GM12878 (cell line): ENCODE measurements at regions not wholly inside any gene's neighbourhood (a gene's known extent, or its start where the extent isn't known, plus 50 kb on each side); places are given as distances from the start of the nearest gene placed in this dataset.

ENCODE experiments used
- ATAC-seq: fragments of 200-7000 bp; cut with Tn5 transposase; 3 replicates; pipeline ENCODE4 v1.9.1; 2020; ENCODE audit warnings: mild to moderate bottlenecking, moderate library complexity
- BruUV-seq: library from RNA; stranded (reverse); fragments of 400-500 nt; replicated peaks from 2 replicates; lab custom pipeline; 2021; lab: Mats Ljungman, UMichigan
- CTCF ChIA-PET: fragments of 300-600 bp; sonication (Branson Sonifier 250); formaldehyde crosslinking; extraction: SDS; loops from one replicate; lab custom pipeline; 2021; ENCODE audit warnings: inconsistent platforms; lab: Yijun Ruan, JAX
- POLR2A ChIA-PET: fragments of 350-600 bp; formaldehyde crosslinking; extraction: SDS; loops from one replicate; lab custom pipeline; 2021; ENCODE audit warnings: inconsistent platforms; lab: Charles Lee
- RAD21 ChIA-PET: fragments of 300-600 bp; sonication (Branson Sonifier 250); formaldehyde crosslinking; loops from one replicate; lab custom pipeline; 2023; ENCODE audit warnings: antibody characterized with exemption; ENCODE audit not compliant: unreplicated experiment; lab: Charles Lee
- SMC1A ChIA-PET: fragments of 300-600 bp; sonication (Branson Sonifier 250); formaldehyde crosslinking; loops from one replicate; lab custom pipeline; 2023; ENCODE audit not compliant: unreplicated experiment, uncharacterized antibody; lab: Charles Lee
- DNase-seq: peaks from one replicate; pipeline ENCODE4 v3.0.0-alpha.2; 2011; ENCODE audit warnings: low read depth, low spot score
- FAIRE-seq: peaks from 3 replicates; lab custom pipeline; 2011; peaks lifted over from hg19 to GRCh38; lab: Jason Lieb, UNC
- H2AFZ ChIP-seq: 2 replicates; pipeline ENCODE4 v1.6.0; 2011; ENCODE audit warnings: low read depth, low read length, control low read depth; ENCODE audit not compliant: control insufficient read depth
- H3K27ac ChIP-seq: 2 replicates; pipeline ENCODE4 v1.5.1; 2011; ENCODE audit warnings: control low read depth; ENCODE audit not compliant: control insufficient read depth, insufficient read depth
- H3K27me3 ChIP-seq, 2 experiments: replicated peaks in 1 of 2; 2 replicates each; pipeline versions ENCODE4 v1.6.0 to v1.6.1; 2011; ENCODE audit warnings: low read length in 1 of 2; ENCODE audit not compliant: control insufficient read depth in 2 of 2, insufficient read depth in 2 of 2
- H3K36me3 ChIP-seq, 2 experiments: 2 replicates each; pipeline ENCODE4 v1.5.1; 2011; ENCODE audit warnings: low read length in 1 of 2; ENCODE audit not compliant: control insufficient read depth in 2 of 2, insufficient read depth in 2 of 2
- H3K4me1 ChIP-seq: 2 replicates; pipeline ENCODE4 v1.6.1; 2011; ENCODE audit warnings: mild to moderate bottlenecking, low read length, moderate library complexity, mixed read lengths; ENCODE audit not compliant: control insufficient read depth, insufficient read depth
- H3K4me2 ChIP-seq: 2 replicates; pipeline ENCODE4 v1.6.0; 2011; ENCODE audit warnings: control low read depth; ENCODE audit not compliant: control insufficient read depth, insufficient read depth
- H3K4me3 ChIP-seq: fragments of 200-600 bp; sonication (generic); 2 replicates; pipeline ENCODE4 v1.5.1; 2016
- H3K79me2 ChIP-seq: 2 replicates; pipeline ENCODE4 v1.6.0; 2011; ENCODE audit warnings: low read length; ENCODE audit not compliant: control insufficient read depth, insufficient read depth
- H3K9ac ChIP-seq: 2 replicates; pipeline ENCODE4 v1.8.0; 2011; ENCODE audit warnings: low read length, control low read depth, mixed read lengths; ENCODE audit not compliant: control insufficient read depth, insufficient read depth
- H3K9me3 ChIP-seq: replicated peaks from 3 replicates; pipeline ENCODE4 v1.5.1; 2011; ENCODE audit warnings: mild to moderate bottlenecking, low read length; ENCODE audit not compliant: control insufficient read depth, insufficient read depth
- H4K20me1 ChIP-seq: 2 replicates; pipeline ENCODE4 v1.6.0; 2011; ENCODE audit not compliant: control insufficient read depth, insufficient read depth
- KAT2A ChIP-seq: conservative IDR thresholded peaks from 2 replicates; pipeline ENCODE4 v1.6.1; 2011; ENCODE audit warnings: low read depth, low read length; ENCODE audit not compliant: control insufficient read depth
- NFYB ChIP-seq: IDR thresholded peaks from 2 replicates; pipeline ENCODE4 v1.6.1; 2011; ENCODE audit warnings: low read depth, mild to moderate bottlenecking, low read length, improper control_type of control experiment, moderate library complexity; ENCODE audit not compliant: insufficient read depth
- TCF7 ChIP-seq: IDR thresholded peaks from 2 replicates; pipeline ENCODE4 v1.6.1; 2014; ENCODE audit warnings: antibody characterized with exemption, borderline replicate concordance
- WGBS: methylation state at CpG from one replicate; pipeline ENCODE4 v1.1.6; 2016; ENCODE audit warnings: low lambda C conversion rate; ENCODE audit not compliant: insufficient replicate concordance, insufficient coverage; ENCODE audit errors: missing lambda C conversion rate; 5-methylcytosine and 5-hydroxymethylcytosine counted together
- in situ Hi-C: fragments of 300-500 bp; cut with MboI; formaldehyde crosslinking; loops from 9 replicates; pipeline ENCODE4 v1.14.3; 2018; ENCODE audit warnings: mixed read lengths
- intact Hi-C: fragments of 100-400 bp; cut with micrococcal nuclease; formaldehyde crosslinking; loops from one replicate; pipeline ENCODE4 v1.14.2; 2022; ENCODE audit not compliant: unreplicated experiment
- TF ChIP-seq, protein P1 (sequence below): fragments of 450-650 bp; IDR thresholded peaks from 2 replicates; pipeline ENCODE4 v1.6.1; 2017; ENCODE audit warnings: mild to moderate bottlenecking, low read depth, inconsistent platforms; ENCODE audit not compliant: poor library complexity, severe bottlenecking
- TF ChIP-seq, protein P2 (sequence below): fragments of 450-650 bp; IDR thresholded peaks from 2 replicates; pipeline ENCODE4 v1.6.1; 2016; ENCODE audit warnings: mild to moderate bottlenecking

DNA sequence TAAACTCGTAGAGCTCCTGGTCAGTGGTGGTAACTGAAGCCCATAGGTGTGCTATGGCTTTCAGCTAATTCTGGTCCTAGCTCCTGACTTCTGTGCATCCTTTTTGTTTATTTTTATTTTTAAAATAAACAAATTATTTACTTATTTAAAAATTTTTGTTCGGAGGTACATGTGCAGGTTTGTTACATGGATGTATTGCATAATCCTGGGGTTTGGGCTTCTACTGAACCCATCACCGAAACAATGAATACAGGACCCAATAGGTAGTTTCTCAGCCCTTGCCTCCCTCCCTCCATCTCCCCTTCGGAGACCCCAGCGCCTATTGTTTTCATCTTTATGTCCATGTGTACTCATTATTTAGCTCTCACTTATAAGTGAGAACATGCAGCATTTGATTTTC lies 143.8 kb downstream of the URB2 start:
- DNase-seq = no peak
- intact Hi-C loops (no loop called here), in situ Hi-C loops (no loop called here)
- BruUV-seq = no TSS peak
- TF ChIP-seq, protein P1, sequence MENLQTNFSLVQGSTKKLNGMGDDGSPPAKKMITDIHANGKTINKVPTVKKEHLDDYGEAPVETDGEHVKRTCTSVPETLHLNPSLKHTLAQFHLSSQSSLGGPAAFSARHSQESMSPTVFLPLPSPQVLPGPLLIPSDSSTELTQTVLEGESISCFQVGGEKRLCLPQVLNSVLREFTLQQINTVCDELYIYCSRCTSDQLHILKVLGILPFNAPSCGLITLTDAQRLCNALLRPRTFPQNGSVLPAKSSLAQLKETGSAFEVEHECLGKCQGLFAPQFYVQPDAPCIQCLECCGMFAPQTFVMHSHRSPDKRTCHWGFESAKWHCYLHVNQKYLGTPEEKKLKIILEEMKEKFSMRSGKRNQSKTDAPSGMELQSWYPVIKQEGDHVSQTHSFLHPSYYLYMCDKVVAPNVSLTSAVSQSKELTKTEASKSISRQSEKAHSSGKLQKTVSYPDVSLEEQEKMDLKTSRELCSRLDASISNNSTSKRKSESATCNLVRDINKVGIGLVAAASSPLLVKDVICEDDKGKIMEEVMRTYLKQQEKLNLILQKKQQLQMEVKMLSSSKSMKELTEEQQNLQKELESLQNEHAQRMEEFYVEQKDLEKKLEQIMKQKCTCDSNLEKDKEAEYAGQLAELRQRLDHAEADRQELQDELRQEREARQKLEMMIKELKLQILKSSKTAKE = no peak
- TF ChIP-seq NFYB (no peak), KAT2A (no peak), TCF7 (no peak)
- TF ChIP-seq, protein P2, sequence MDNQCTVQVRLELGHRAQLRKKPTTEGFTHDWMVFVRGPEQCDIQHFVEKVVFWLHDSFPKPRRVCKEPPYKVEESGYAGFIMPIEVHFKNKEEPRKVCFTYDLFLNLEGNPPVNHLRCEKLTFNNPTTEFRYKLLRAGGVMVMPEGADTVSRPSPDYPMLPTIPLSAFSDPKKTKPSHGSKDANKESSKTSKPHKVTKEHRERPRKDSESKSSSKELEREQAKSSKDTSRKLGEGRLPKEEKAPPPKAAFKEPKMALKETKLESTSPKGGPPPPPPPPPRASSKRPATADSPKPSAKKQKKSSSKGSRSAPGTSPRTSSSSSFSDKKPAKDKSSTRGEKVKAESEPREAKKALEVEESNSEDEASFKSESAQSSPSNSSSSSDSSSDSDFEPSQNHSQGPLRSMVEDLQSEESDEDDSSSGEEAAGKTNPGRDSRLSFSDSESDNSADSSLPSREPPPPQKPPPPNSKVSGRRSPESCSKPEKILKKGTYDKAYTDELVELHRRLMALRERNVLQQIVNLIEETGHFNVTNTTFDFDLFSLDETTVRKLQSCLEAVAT = no peak
- TF ChIP-seq, all 136 proteins: peak for 0
- Histone ChIP-seq H3K4me3 (no peak overlapping the region), H3K4me2 (no peak overlapping the region), H3K9ac (no peak overlapping the region), H3K4me1 (no peaks in the 10 kb centered on the region), H3K79me2 (no peaks in the 10 kb centered on the region), H3K27ac (no peak overlapping the region), H3K9me3 (no peaks in the 10 kb centered on the region), H3K36me3 (no peaks in the 10 kb centered on the region), H4K20me1 (no peaks in the 10 kb centered on the region), H2AFZ (no peak overlapping the region), H3K27me3 (no peaks in the 10 kb centered on the region; a peak in 1 of 4 replicates)
- ChIA-PET RAD21 (no interaction called here), SMC1A (interaction anchor here (0.9 kb wide), 1 partner anchor 66 kb away, joined by 3 read pairs; no protein-coding TSS in a partner anchor), CTCF (interaction anchor here (0.8 kb wide), 1 partner anchor 14 kb away, joined by 3 read pairs; no protein-coding TSS in a partner anchor), POLR2A (no interaction called here)
- WGBS = 9% methylated on average over 5 of the region's 5 CpGs
- no peak for FAIRE-seq
- no peak for ATAC-seq
